HT1080 (cell line): ENCODE measurements at regions not wholly inside any gene's neighbourhood (a gene's known extent, or its start where the extent isn't known, plus 50 kb on each side); places are given as distances from the start of the nearest gene placed in this dataset.

Experiments
- DNase-seq: peaks from one replicate; pipeline ENCODE4 v3.0.0-alpha.2; 2015; ENCODE audit warnings: low read depth

- DNase-seq, result no peak
These were observed 89.8 kb downstream of the MBL2 start for GRCh38 chr10:52682766-52683165.

GRCh38 chr10:52683776-52684175 is 88.8 kb downstream of the MBL2 start:
- no peak for DNase-seq

- no peak for DNase-seq
These were observed 83.7 kb downstream of the MBL2 start for GRCh38 chr10:52688899-52689298.

GRCh38 chr10:52696232-52696631 is 76.4 kb downstream of the MBL2 start:
- no peak for DNase-seq

GRCh38 chr10:52701647-52702046 is 70.9 kb downstream of the MBL2 start:
- no peak for DNase-seq

- DNase-seq, result no peak
These were observed 69.1 kb downstream of the MBL2 start for GRCh38 chr10:52703451-52703850.

DNA sequence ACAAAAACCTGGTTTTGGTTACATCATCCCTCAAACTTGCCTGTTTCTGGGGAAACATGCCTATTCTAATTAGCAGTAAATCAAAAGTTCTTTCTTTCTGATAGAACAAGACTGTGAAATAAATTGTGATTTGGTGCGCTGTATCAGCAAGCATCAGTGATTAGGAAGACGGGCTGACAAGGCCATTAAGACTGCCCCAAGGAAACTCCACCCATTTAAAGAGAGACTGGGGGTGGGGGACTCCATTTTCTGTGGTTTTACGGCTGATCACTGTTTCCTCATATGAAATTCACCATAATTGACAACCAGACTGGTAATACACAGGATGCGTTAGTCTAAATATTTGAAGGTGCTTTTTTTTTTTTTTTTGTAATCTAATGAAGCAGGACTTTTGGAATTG is 68.7 kb downstream of the MBL2 start:
- DNase-seq, result peak; percentile 12

GRCh38 chr10:52706332-52707070 is 66.1 kb downstream of the MBL2 start:
- peak; percentile 46 for DNase-seq
